HepG2 (cell line): ENCODE measurements at regions not wholly inside any gene's neighbourhood (a gene's known extent, or its start where the extent isn't known, plus 50 kb on each side); places are given as distances from the start of the nearest gene placed in this dataset.

ENCODE experiments used
- ATAC-seq: fragments of 200-7000 bp; cut with Tn5 transposase; 3 replicates; pipeline ENCODE4 v1.9.1; 2020; ENCODE audit warnings: mild to moderate bottlenecking, moderate library complexity
- BruUV-seq: library from RNA; stranded (reverse); fragments of 400-500 nt; replicated peaks from 2 replicates; lab custom pipeline; 2021; lab: Mats Ljungman, UMichigan
- CTCF ChIA-PET: fragments of 300-600 bp; formaldehyde crosslinking; extraction: SDS; loops from one replicate; lab custom pipeline; 2021; ENCODE audit warnings: low total read pairs, inconsistent platforms, low intra/inter-chr PET ratio; lab: Yijun Ruan, JAX
- POLR2A ChIA-PET: fragments of 350-600 bp; sonication (Branson Sonifier 250); formaldehyde crosslinking; loops from one replicate; lab custom pipeline; 2020; ENCODE audit warnings: antibody characterized with exemption, inconsistent platforms; lab: Yijun Ruan, JAX
- DNase-seq: peaks from one replicate; pipeline ENCODE4 v3.0.0-alpha.2; 2015; ENCODE audit warnings: low spot score
- FAIRE-seq: peaks from 3 replicates; lab custom pipeline; 2011; peaks lifted over from hg19 to GRCh38; lab: Jason Lieb, UNC
- H2AFZ ChIP-seq: one replicate; pipeline ENCODE4 v1.6.1; 2011; ENCODE audit warnings: low read length, inconsistent platforms
- H3K27ac ChIP-seq: fragments of 300-600 bp; 3 replicates; pipeline ENCODE4 v1.8.0; 2011; ENCODE audit warnings: mixed run types, mild to moderate bottlenecking, mixed read lengths, low read length, inconsistent platforms; ENCODE audit not compliant: insufficient read depth; ENCODE audit errors: extremely low read length
- H3K27me3 ChIP-seq, 2 experiments: fragments of 200-600 bp in 1 of 2; 2 replicates in 1 of 2; 3 replicates in 1 of 2; pipeline versions ENCODE4 v1.6.0 to v1.8.0; 2011; ENCODE audit warnings: low read length in 2 of 2, mild to moderate bottlenecking in 2 of 2, moderate library complexity in 2 of 2, inconsistent platforms in 1 of 2; ENCODE audit not compliant: insufficient read depth in 2 of 2, control insufficient read depth in 1 of 2
- H3K36me3 ChIP-seq, 2 experiments: fragments of 200-600 bp in 1 of 2; replicated peaks in 1 of 2; 2 replicates in 1 of 2; 3 replicates in 1 of 2; pipeline versions ENCODE4 v1.5.1 to v1.8.0; 2011; ENCODE audit warnings: low read length in 2 of 2, inconsistent platforms in 1 of 2; ENCODE audit not compliant: insufficient read depth in 2 of 2, control insufficient read depth in 1 of 2
- H3K4me1 ChIP-seq: 2 replicates; pipeline ENCODE4 v1.5.1; 2012; ENCODE audit warnings: low read length, inconsistent platforms; ENCODE audit not compliant: insufficient read depth
- H3K4me2 ChIP-seq: 2 replicates; pipeline ENCODE4 v1.6.0; 2011; ENCODE audit warnings: low read depth, low read length, inconsistent platforms
- H3K4me3 ChIP-seq, 3 experiments: fragments of 200-600 bp in 1 of 3; sonication (generic), shearing (Covaris generic) in 1 of 3; replicated peaks in 1 of 3; 2 replicates each; pipeline ENCODE4 v1.5.1; 2011 to 2016; ENCODE audit warnings: low read length in 3 of 3, inconsistent platforms in 2 of 3, low read depth in 2 of 3, mild to moderate bottlenecking in 2 of 3, control low read depth in 1 of 3, mixed read lengths in 1 of 3; ENCODE audit not compliant: insufficient read depth in 1 of 3
- H3K79me2 ChIP-seq: one replicate; pipeline ENCODE4 v1.6.1; 2011; ENCODE audit warnings: low read length, inconsistent platforms; ENCODE audit not compliant: insufficient read depth
- H3K9ac ChIP-seq: 2 replicates; pipeline ENCODE4 v1.6.0; 2011; ENCODE audit warnings: mild to moderate bottlenecking, low read depth, low read length, inconsistent platforms; ENCODE audit not compliant: insufficient read depth
- H3K9me3 ChIP-seq: 2 replicates; pipeline ENCODE4 v1.5.1; 2012; ENCODE audit warnings: mild to moderate bottlenecking, low read length
- H4K20me1 ChIP-seq: 2 replicates; pipeline ENCODE4 v1.6.0; 2011; ENCODE audit warnings: inconsistent platforms, mild to moderate bottlenecking, low read length, moderate library complexity; ENCODE audit not compliant: insufficient read depth
- RBM22 ChIP-seq: fragments of 200-400 bp; formaldehyde crosslinking; optimal IDR thresholded peaks from 2 replicates; pipeline ENCODE3; 2017; ENCODE audit warnings: mild to moderate bottlenecking, low read length, moderate library complexity
- SSRP1 ChIP-seq: IDR thresholded peaks from 2 replicates; pipeline ENCODE4 v1.6.1; 2016; ENCODE audit warnings: control low read depth
- WGBS: methylation state at CpG from one replicate; pipeline ENCODE4 v1.1.6; 2017; ENCODE audit warnings: low lambda C conversion rate; 5-methylcytosine and 5-hydroxymethylcytosine counted together
- in situ Hi-C: cut with HindIII; loops from 2 replicates; pipeline ENCODE4 v1.10.0; 2017; ENCODE audit warnings: low pct_unique_long_range_greater_than_20kb; ENCODE audit not compliant: extremely low pct_ligation_motif_present
- intact Hi-C: fragments of 100-400 bp; cut with micrococcal nuclease; formaldehyde crosslinking; loops from one replicate; pipeline ENCODE4 v1.10.0; 2022; ENCODE audit not compliant: unreplicated experiment
- TF ChIP-seq, protein P1 (sequence below): sonication (generic); formaldehyde crosslinking; IDR thresholded peaks from 2 replicates; pipeline ENCODE4 v1.8.0; 2022; ENCODE audit warnings: missing genetic modification reagents, mild to moderate bottlenecking, borderline replicate concordance
- TF ChIP-seq, protein P2 (sequence below): sonication (generic); formaldehyde crosslinking; IDR thresholded peaks from 2 replicates; pipeline ENCODE4 v1.8.1; 2023; ENCODE audit warnings: mild to moderate bottlenecking, missing genetic modification reagents, borderline replicate concordance

DNA sequence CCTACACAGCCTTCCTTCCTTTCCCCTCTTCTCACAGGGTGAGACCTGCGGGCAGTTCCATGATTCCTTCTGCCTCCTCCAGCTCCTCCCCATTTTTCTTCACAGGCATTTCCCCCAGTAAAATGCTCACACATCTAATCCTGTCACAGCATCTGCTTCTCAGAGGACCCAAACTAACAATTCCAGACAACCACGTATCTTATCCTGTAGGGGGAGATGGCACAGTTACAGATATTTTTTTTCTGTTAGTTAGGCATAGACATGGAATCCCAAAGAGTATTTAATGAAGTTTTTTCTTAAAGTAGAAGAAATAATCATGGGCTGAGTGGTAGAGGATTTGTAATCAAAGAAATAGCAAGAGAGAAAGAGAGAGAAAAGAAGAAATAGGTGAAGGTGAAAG lies 373.1 kb upstream of the ADAMTS9 start:
- POLR2A ChIA-PET, result no interaction called here

DNA sequence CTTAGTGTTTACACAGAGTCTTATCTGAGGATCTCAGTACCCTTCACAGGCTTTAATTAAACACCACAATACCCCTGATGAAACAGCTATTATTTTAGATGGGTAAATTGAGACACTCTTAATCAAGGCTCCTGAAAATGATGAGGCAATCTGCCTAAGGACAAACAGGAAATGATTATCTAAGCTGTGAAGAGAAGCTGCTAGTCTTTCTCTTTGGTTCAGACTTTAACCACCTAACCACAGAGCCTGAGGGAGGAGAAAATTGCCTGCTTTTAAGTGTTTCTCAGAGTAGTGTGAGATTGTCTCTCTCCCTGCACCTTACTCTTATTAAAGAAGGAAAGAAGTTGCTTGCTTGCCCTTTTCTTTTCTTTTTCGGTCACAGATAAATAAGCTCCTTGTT lies 364.3 kb upstream of the ADAMTS9 start:
- POLR2A ChIA-PET, result no interaction called here
- TF ChIP-seq, protein P1, sequence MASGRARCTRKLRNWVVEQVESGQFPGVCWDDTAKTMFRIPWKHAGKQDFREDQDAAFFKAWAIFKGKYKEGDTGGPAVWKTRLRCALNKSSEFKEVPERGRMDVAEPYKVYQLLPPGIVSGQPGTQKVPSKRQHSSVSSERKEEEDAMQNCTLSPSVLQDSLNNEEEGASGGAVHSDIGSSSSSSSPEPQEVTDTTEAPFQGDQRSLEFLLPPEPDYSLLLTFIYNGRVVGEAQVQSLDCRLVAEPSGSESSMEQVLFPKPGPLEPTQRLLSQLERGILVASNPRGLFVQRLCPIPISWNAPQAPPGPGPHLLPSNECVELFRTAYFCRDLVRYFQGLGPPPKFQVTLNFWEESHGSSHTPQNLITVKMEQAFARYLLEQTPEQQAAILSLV (CRISPR knock-in tag), result no peak
- TF ChIP-seq SSRP1 (CRISPR knock-in tag), result no peak
- TF ChIP-seq, all 625 proteins: peak for 0
- Histone ChIP-seq H3K4me1 (no peaks in the 10 kb centered on the region), H3K36me3 (no peaks in the 10 kb centered on the region), H3K27me3 (no peaks in the 10 kb centered on the region), H3K79me2 (no peaks in the 10 kb centered on the region), H2AFZ (no peak overlapping the region), H4K20me1 (no peaks in the 10 kb centered on the region), H3K9ac (no peak overlapping the region), H3K9me3 (no peaks in the 10 kb centered on the region), H3K27ac (no peak overlapping the region), H3K4me2 (no peak overlapping the region), H3K4me3 (no peak overlapping the region)
- ATAC-seq (no peak), DNase-seq (no peak), FAIRE-seq (no peak)
- CTCF ChIA-PET, result no interaction called here
- in situ Hi-C loops, result no loop called here
- intact Hi-C loops, result no loop called here
- 0% methylated on average over 1 of the region's 1 CpG for WGBS
- BruUV-seq, result no TSS peak

More for the DNA sequence above, 373.1 kb upstream of the ADAMTS9 start:
- Histone ChIP-seq H3K27ac (no peak overlapping the region), H2AFZ (no peak overlapping the region), H3K36me3 (no peaks in the 10 kb centered on the region), H3K79me2 (no peaks in the 10 kb centered on the region), H3K4me2 (no peak overlapping the region), H4K20me1 (no peaks in the 10 kb centered on the region), H3K4me3 (no peak overlapping the region)
- WGBS, result 3% methylated on average over 2 of the region's 2 CpGs
- CTCF ChIA-PET, result no interaction called here
- intact Hi-C loops, result no loop called here
- no peak for FAIRE-seq
- BruUV-seq, result no TSS peak
- ATAC-seq, result no peak
- no peak for DNase-seq
- TF ChIP-seq RBM22, result no peak
- TF ChIP-seq, protein P2, sequence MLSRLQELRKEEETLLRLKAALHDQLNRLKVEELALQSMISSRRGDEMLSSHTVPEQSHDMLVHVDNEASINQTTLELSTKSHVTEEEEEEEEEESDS, result no peak
- TF ChIP-seq, all 625 proteins: peak for 0
- H3K9me3 ChIP-seq, result no peaks in the 10 kb centered on the region
- no peak overlapping the region for H3K9ac ChIP-seq
- H3K27me3 ChIP-seq, result no peaks in the 10 kb centered on the region
- in situ Hi-C loops, result no loop called here
- H3K4me1 ChIP-seq, result no peaks in the 10 kb centered on the region
